Retinal pigment epithelial cell (primary cell): ENCODE measurements at regions not wholly inside any gene's neighbourhood (a gene's known extent, or its start where the extent isn't known, plus 50 kb on each side); places are given as distances from the start of the nearest gene placed in this dataset.
"Not testable (repeated sequence)": the region's sequence is repeated elsewhere in the genome, so short reads cannot be mapped to it uniquely, and the experiment has no call there.

Source experiments
- DNase-seq: peaks from one replicate; pipeline ENCODE4 v3.0.0-alpha.2; 2010; ENCODE audit warnings: low read depth
- H3K4me3 ChIP-seq: 2 replicates; pipeline ENCODE4 v1.5.1; 2011; ENCODE audit warnings: mild to moderate bottlenecking, low read length, control low read depth, moderate library complexity
- TF ChIP-seq, protein P1 (sequence below): conservative IDR thresholded peaks from 2 replicates; pipeline ENCODE4 v1.5.1; 2011; ENCODE audit warnings: low read depth, low read length, control low read depth, inconsistent platforms

DNA sequence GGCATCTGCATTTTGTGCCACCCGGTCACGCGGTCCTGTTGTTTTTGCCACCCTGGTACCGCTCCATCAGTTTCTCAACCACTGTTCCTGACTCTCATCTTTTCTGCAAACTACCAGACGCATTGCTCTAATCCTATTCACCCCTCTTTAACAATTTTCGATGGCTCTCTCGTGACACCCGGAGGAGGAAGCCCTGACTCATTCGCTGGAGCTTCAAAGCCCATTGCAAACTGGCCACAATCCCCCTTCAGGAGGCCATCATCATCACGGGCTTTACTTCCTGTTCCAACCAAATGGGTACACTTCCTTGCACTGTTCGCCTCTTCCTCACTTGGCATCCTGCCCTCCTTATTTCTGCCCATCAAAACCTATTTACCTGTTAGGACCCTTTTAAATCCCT, 155.3 kb downstream of the RGS9 start:
- DNase-seq, result no peak
- TF ChIP-seq, protein P1, sequence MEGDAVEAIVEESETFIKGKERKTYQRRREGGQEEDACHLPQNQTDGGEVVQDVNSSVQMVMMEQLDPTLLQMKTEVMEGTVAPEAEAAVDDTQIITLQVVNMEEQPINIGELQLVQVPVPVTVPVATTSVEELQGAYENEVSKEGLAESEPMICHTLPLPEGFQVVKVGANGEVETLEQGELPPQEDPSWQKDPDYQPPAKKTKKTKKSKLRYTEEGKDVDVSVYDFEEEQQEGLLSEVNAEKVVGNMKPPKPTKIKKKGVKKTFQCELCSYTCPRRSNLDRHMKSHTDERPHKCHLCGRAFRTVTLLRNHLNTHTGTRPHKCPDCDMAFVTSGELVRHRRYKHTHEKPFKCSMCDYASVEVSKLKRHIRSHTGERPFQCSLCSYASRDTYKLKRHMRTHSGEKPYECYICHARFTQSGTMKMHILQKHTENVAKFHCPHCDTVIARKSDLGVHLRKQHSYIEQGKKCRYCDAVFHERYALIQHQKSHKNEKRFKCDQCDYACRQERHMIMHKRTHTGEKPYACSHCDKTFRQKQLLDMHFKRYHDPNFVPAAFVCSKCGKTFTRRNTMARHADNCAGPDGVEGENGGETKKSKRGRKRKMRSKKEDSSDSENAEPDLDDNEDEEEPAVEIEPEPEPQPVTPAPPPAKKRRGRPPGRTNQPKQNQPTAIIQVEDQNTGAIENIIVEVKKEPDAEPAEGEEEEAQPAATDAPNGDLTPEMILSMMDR, result no peak
- no peak overlapping the region for H3K4me3 ChIP-seq

DNA sequence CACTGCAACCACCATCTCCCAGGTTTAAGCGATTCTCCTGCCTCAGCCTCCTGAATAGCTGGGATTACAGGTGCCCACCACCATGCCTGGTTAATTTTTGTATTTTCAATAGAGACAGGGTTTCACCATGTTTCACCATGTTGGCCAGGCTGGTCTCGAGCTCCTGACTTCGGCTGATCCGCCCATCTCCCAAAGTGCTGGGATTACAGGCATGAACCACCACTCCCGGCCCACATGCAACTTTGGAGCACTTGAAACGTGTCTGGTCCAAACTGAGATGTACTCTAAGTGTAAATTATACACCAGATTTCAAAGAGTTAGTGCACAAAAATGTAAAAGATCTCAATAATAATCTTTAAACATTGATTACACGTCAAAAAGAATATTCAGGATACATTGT, 154.1 kb downstream of the RGS9 start:
- not testable (repeated sequence) for DNase-seq, H3K4me3 ChIP-seq

DNA sequence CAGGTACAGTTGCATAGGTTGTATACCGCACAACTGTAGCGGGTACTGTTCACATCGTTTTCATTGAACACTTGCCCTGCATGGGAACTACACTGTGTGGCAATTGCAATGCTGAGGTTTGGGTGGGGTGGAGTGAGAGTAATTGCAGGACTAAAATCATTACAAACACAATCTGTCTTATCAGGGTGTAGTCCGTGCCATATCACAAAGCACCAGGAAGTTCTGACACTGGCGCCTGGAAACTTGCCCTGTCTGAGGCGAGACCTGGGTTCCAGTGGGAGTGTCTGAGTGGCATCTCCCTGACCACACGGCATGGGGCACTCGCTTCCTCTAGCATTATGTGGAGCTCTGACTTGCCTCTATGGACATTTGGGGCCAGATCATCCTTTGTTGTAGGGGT, 153.4 kb downstream of the RGS9 start:
- DNase-seq, result no peak
- no peak overlapping the region for H3K4me3 ChIP-seq
- TF ChIP-seq, protein P1, result no peak

DNA sequence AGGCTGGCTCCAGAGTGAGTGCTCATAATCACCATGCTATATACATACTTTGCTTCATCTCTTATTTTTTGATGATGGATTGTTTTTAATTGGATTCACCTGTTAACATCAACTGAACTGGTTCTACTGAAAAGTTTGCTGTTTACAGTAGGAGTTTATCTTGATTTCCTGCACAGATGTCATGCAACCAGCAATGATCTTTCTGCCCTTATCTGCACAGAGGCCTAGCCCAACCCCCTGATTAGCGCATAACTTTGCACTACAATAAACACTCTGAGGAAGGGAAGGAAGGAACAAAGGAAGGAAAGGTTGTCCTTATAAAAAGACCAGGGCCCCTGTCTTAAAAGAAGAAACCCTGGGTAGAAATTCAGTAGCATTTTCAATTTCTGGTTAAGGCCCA, 152.9 kb downstream of the RGS9 start:
- TF ChIP-seq, protein P1, result no peak
- no peak for DNase-seq
- H3K4me3 ChIP-seq, result no peak overlapping the region

DNA sequence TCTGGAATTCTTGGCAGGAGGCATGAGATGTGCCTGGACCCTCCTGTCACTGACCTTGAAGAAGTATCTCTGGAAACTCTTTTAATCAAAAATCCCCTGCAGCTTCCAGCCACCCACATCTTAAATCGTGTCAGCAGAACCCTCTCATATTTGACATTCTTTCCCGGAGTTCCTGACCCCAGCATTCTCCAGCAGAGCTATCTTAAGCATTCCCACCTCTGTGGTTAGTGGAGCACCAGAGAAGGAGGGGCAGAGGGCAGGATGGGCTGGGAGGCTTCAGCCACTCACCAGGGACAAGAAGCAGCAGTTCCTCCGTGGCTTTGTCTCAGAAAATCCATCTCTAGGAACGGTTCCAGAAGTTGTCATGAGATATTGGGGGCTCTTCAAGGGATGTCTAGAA, 149.9 kb downstream of the RGS9 start:
- peak; percentile 23 for DNase-seq
- TF ChIP-seq, protein P1, result no peak
- H3K4me3 ChIP-seq, result no peak overlapping the region

DNA sequence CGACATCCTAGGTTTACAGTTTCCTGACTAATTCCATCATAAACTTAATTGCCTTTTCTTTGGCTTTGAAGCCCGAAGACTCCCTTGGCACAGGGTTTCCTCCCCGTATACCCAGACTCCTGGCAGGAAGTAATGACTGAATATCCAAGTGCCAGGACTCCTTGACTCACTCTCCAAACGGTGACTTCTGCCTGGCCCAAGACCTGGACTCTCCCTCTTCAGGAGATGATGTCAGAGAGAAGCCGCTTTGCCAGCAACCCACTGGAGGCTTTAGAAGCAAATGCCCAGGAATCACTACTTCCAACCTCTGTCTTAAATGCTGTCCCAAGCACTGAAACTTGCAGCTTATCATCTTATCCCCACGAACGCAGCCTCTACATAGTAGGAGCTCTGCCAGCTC, 146.5 kb downstream of the RGS9 start:
- no peak for DNase-seq
- H3K4me3 ChIP-seq, result no peak overlapping the region
- TF ChIP-seq, protein P1, result no peak

DNA sequence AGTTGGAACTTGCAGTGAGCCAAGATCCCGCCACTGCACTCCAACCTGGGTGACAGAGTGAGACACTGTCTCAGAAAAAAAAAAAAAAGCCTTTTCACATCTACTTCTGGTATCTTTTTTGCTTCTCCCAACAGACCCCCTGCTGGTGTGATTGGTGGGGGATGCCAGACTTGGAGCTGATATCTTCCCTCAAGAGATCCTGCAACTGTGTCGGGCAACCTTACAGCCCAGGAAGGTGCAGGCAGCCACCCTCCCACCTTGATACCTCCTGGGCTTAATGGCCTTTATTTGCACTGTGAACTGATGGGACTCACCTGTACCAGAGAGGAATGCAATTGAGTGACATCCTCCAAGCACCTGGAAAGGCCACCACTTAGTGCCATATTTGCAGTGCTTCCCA, 142.3 kb downstream of the RGS9 start:
- TF ChIP-seq, protein P1, result no peak
- DNase-seq, result no peak

DNA sequence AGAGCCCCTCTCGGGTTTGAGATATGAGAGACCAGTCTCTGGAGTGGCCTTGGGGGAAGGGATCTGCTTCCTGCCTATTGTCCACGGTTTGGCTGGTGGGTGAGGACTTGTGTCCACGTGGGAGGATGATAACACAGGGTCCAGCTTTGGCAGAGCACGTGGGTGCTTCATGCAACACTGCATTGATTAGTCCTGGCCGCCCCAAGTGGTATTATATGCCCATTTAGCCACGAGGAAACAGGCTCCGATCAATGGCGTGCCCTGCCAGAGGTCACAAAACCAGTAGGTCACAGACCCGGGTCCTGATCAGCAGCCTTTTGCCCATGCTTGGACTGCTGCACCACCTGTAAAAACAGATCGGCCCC, 141.6 kb downstream of the RGS9 start:
- no peak for DNase-seq
- TF ChIP-seq, protein P1, result no peak
- H3K4me3 ChIP-seq, result no peak overlapping the region

More for the DNA sequence above, 142.3 kb downstream of the RGS9 start:
- no peak overlapping the region for H3K4me3 ChIP-seq
